ENCODE measurements at regions not wholly inside any gene's neighbourhood (a gene's known extent, or its start where the extent isn't known, plus 50 kb on each side); places are given as distances from the start of the nearest gene placed in this dataset.

DNA sequence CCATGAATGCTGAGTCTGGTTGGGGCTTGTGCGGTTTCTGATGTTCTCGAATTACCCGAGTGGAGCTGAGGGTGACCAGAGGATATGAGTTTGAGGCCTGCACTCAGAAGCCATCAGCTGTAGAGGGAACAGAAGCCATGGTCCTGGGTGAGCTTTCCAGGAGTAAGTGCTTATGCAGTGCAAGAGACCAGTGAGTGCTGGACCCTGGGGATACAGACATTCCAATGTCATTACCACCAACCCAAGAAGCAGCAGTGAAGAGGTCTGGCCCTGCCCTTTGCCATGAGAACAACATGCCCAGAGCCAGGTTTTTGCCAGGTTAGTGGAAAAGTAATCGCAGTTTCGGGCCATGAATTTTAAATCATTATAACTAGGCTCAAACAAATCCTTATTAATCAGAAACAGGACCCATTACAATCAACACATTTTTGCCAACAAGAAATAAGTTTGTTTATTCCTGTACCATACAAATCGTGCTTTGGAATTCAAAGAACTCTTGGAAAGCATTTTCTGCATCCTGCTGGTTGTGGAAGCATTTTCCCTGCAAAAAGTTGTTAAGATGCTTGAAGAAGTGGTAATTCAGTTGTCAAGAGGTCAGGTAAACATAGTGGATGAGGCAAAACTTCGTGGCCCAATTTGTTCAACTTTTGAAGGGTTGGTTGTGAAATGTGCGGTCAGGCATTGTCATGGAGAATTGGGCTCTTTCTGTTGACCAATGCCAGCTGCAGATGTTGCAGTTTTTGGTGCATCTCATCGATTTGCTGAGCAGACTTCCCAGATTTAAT is 154.6 kb downstream of the SYK start:
- H3K36me3 ChIP-seq (ENCODE audit: insufficient read depth, low read length) = no peaks in the 10 kb centered on the region
- H3K79me2 ChIP-seq (ENCODE audit: insufficient read depth, low read length) = no peaks in the 10 kb centered on the region
- no peaks in the 10 kb centered on the region for H3K9me3 ChIP-seq (ENCODE audit: low read depth, low read length)
- H3K27ac ChIP-seq (ENCODE audit: low read depth, low read length) = no peak overlapping the region
- peak overlapping the region; percentile 5 for H3K4me2 ChIP-seq (ENCODE audit: insufficient read depth, low read length)
- no peak overlapping the region for H2AFZ ChIP-seq (ENCODE audit: low read length)
- no peaks in the 10 kb centered on the region for H4K20me1 ChIP-seq (ENCODE audit: insufficient read depth, low read length)
- peaks cover 17% of the 10 kb centered on the region for H3K4me1 ChIP-seq (ENCODE audit: insufficient read depth, low read length)
- peak; percentile 86 for DNase-seq (ENCODE audit: insufficient read length, low spot score, missing footprints)
- no peak overlapping the region for H3K4me3 ChIP-seq (ENCODE audit: insufficient read depth, low read length)
- H3K27me3 ChIP-seq (ENCODE audit: insufficient read depth, low read length) = no peaks in the 10 kb centered on the region
- TF ChIP-seq, protein P1, sequence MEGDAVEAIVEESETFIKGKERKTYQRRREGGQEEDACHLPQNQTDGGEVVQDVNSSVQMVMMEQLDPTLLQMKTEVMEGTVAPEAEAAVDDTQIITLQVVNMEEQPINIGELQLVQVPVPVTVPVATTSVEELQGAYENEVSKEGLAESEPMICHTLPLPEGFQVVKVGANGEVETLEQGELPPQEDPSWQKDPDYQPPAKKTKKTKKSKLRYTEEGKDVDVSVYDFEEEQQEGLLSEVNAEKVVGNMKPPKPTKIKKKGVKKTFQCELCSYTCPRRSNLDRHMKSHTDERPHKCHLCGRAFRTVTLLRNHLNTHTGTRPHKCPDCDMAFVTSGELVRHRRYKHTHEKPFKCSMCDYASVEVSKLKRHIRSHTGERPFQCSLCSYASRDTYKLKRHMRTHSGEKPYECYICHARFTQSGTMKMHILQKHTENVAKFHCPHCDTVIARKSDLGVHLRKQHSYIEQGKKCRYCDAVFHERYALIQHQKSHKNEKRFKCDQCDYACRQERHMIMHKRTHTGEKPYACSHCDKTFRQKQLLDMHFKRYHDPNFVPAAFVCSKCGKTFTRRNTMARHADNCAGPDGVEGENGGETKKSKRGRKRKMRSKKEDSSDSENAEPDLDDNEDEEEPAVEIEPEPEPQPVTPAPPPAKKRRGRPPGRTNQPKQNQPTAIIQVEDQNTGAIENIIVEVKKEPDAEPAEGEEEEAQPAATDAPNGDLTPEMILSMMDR (IDR thresholded peaks at IDR 0.05; ENCODE audit: extremely low read depth, low read depth, low read length) = no peak

GRCh38 chr9:90958328-90958727 is 156.7 kb downstream of the SYK start:
- Histone ChIP-seq H3K9me3 (ENCODE audit: low read depth, low read length) (no peaks in the 10 kb centered on the region), H3K27ac (ENCODE audit: low read depth, low read length) (no peak overlapping the region), H3K79me2 (ENCODE audit: insufficient read depth, low read length) (no peaks in the 10 kb centered on the region), H2AFZ (ENCODE audit: low read length) (no peak overlapping the region), H3K4me3 (ENCODE audit: insufficient read depth, low read length) (no peak overlapping the region), H3K36me3 (ENCODE audit: insufficient read depth, low read length) (no peaks in the 10 kb centered on the region), H4K20me1 (ENCODE audit: insufficient read depth, low read length) (no peaks in the 10 kb centered on the region), H3K4me1 (ENCODE audit: insufficient read depth, low read length) (peaks cover 24% of the 10 kb centered on the region), H3K27me3 (ENCODE audit: insufficient read depth, low read length) (no peaks in the 10 kb centered on the region), H3K4me2 (ENCODE audit: insufficient read depth, low read length) (no peak overlapping the region)
- TF ChIP-seq, protein P1 (IDR thresholded peaks at IDR 0.05; ENCODE audit: extremely low read depth, low read depth, low read length) = no peak
- DNase-seq (ENCODE audit: insufficient read length, low spot score, missing footprints) = no peak

- peak overlapping the region; percentile 8 for H3K4me2 ChIP-seq (ENCODE audit: insufficient read depth, low read length)
- peak overlapping the region; percentile 25 for H3K27ac ChIP-seq (ENCODE audit: low read depth, low read length)
- no peaks in the 10 kb centered on the region for H4K20me1 ChIP-seq (ENCODE audit: insufficient read depth, low read length)
- H3K4me3 ChIP-seq (ENCODE audit: insufficient read depth, low read length) = no peak overlapping the region
- H3K79me2 ChIP-seq (ENCODE audit: insufficient read depth, low read length) = no peaks in the 10 kb centered on the region
- H3K9me3 ChIP-seq (ENCODE audit: low read depth, low read length) = no peaks in the 10 kb centered on the region
- no peaks in the 10 kb centered on the region for H3K36me3 ChIP-seq (ENCODE audit: insufficient read depth, low read length)
- H3K4me1 ChIP-seq (ENCODE audit: insufficient read depth, low read length) = peaks cover 25% of the 10 kb centered on the region
- no peaks in the 10 kb centered on the region for H3K27me3 ChIP-seq (ENCODE audit: insufficient read depth, low read length)
- TF ChIP-seq, protein P1 (IDR thresholded peaks at IDR 0.05; ENCODE audit: extremely low read depth, low read depth, low read length) = no peak
- H2AFZ ChIP-seq (ENCODE audit: low read length) = no peak overlapping the region
- no peak for DNase-seq (ENCODE audit: insufficient read length, low spot score, missing footprints)
Measured at GRCh38 chr9:90960941-90961340, 159.3 kb downstream of the SYK start.

DNA sequence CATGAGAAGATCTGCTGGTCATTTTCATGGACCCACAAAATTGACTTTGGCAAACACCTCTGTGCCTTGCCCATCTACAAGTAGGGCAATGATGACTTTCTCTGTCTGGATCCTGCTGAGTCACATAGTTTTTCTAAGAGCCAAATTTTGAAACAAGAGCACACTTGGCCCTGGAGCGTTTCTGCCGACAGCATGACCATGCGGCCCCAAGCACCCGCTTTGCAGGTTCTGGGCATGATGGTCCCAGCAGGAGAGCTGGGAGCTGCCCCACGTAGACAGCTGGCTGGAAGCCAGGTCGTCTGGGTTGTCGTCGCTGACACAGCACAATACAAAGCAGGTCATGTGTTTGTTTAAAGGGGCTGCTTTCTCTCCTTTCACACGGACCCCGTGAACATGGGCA is 159.8 kb downstream of the SYK start:
- peak; percentile 94 for DNase-seq (ENCODE audit: insufficient read length, low spot score, missing footprints)

More for the DNA sequence above, 159.8 kb downstream of the SYK start:
- Histone ChIP-seq H4K20me1 (ENCODE audit: insufficient read depth, low read length) (no peaks in the 10 kb centered on the region), H3K27ac (ENCODE audit: low read depth, low read length) (peak overlapping the region; percentile 25), H3K79me2 (ENCODE audit: insufficient read depth, low read length) (no peaks in the 10 kb centered on the region), H2AFZ (ENCODE audit: low read length) (no peak overlapping the region), H3K9me3 (ENCODE audit: low read depth, low read length) (no peaks in the 10 kb centered on the region), H3K4me1 (ENCODE audit: insufficient read depth, low read length) (peaks cover 25% of the 10 kb centered on the region), H3K4me3 (ENCODE audit: insufficient read depth, low read length) (no peak overlapping the region), H3K4me2 (ENCODE audit: insufficient read depth, low read length) (peak overlapping the region; percentile 8), H3K27me3 (ENCODE audit: insufficient read depth, low read length) (no peaks in the 10 kb centered on the region), H3K36me3 (ENCODE audit: insufficient read depth, low read length) (no peaks in the 10 kb centered on the region)
- TF ChIP-seq, protein P1 (IDR thresholded peaks at IDR 0.05; ENCODE audit: extremely low read depth, low read depth, low read length) = no peak

Measured in osteoblast (primary cell).